ENCODE measurements at regions not wholly inside any gene's neighbourhood (a gene's known extent, or its start where the extent isn't known, plus 50 kb on each side); places are given as distances from the start of the nearest gene placed in this dataset.

DNA sequence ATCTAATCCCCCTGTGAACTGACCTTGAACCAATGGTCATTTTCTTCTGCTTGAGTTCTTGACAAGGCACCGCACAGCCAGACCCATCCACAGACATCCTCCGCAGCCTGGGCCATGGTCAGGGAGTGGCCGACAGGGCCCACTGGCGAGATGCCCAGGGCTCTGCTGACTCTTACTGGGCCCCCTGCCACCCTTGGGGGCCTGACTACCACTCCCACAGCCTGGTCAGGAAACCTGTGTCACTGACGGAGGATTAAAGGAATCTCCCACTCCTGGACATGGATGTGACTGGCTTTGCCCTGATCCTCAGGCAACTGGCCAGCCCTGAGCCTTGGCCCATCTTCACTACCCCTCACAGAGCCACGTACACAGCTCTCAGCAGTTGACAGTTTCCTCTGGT is 50.4 kb upstream of the ENO4 start:
- TF ChIP-seq, protein P1, sequence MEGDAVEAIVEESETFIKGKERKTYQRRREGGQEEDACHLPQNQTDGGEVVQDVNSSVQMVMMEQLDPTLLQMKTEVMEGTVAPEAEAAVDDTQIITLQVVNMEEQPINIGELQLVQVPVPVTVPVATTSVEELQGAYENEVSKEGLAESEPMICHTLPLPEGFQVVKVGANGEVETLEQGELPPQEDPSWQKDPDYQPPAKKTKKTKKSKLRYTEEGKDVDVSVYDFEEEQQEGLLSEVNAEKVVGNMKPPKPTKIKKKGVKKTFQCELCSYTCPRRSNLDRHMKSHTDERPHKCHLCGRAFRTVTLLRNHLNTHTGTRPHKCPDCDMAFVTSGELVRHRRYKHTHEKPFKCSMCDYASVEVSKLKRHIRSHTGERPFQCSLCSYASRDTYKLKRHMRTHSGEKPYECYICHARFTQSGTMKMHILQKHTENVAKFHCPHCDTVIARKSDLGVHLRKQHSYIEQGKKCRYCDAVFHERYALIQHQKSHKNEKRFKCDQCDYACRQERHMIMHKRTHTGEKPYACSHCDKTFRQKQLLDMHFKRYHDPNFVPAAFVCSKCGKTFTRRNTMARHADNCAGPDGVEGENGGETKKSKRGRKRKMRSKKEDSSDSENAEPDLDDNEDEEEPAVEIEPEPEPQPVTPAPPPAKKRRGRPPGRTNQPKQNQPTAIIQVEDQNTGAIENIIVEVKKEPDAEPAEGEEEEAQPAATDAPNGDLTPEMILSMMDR (optimal IDR thresholded peaks at IDR 0.05 in 1 of 3, IDR thresholded peaks at IDR 0.05 in 1 of 3, conservative IDR thresholded peaks at IDR 0.05 in 1 of 3; ENCODE audit: extremely low read depth in 1 of 3, insufficient read depth in 2 of 3, low read length in 3 of 3): no peak
- no peak for TF ChIP-seq EZH2 (IDR thresholded peaks at IDR 0.05; ENCODE audit: low read length)
